BJ (cell line): ENCODE measurements at regions not wholly inside any gene's neighbourhood (a gene's known extent, or its start where the extent isn't known, plus 50 kb on each side); places are given as distances from the start of the nearest gene placed in this dataset.

Experiments used
- CTCF ChIA-PET: fragments of 350-600 bp; formaldehyde crosslinking; extraction: SDS; loops from one replicate; lab custom pipeline; 2021; ENCODE audit warnings: antibody characterized with exemption, inconsistent platforms; lab: Yijun Ruan, JAX
- POLR2A ChIA-PET: fragments of 300-600 bp; sonication (Branson Sonifier 250); formaldehyde crosslinking; extraction: SDS; loops from one replicate; lab custom pipeline; 2021; ENCODE audit warnings: antibody characterized with exemption; lab: Charles Lee
- DNase-seq: peaks from one replicate; pipeline ENCODE4 v3.0.0-alpha.2; 2011; ENCODE audit warnings: low read depth
- H3K27me3 ChIP-seq: 2 replicates; pipeline ENCODE4 v1.6.0; 2011; ENCODE audit warnings: low read length; ENCODE audit not compliant: control insufficient read depth, insufficient read depth
- H3K36me3 ChIP-seq: 2 replicates; pipeline ENCODE4 v1.5.1; 2011; ENCODE audit warnings: low read length; ENCODE audit not compliant: control insufficient read depth, insufficient read depth
- H3K4me3 ChIP-seq: 2 replicates; pipeline ENCODE4 v1.5.1; 2011; ENCODE audit warnings: low read depth, mild to moderate bottlenecking, control low read depth, low read length
- CTCF ChIP-seq: IDR thresholded peaks from 2 replicates; pipeline ENCODE4 v1.5.1; 2011; ENCODE audit warnings: low read depth, mild to moderate bottlenecking, control low read depth, inconsistent platforms, low read length, moderate library complexity; ENCODE audit not compliant: insufficient read depth

DNA sequence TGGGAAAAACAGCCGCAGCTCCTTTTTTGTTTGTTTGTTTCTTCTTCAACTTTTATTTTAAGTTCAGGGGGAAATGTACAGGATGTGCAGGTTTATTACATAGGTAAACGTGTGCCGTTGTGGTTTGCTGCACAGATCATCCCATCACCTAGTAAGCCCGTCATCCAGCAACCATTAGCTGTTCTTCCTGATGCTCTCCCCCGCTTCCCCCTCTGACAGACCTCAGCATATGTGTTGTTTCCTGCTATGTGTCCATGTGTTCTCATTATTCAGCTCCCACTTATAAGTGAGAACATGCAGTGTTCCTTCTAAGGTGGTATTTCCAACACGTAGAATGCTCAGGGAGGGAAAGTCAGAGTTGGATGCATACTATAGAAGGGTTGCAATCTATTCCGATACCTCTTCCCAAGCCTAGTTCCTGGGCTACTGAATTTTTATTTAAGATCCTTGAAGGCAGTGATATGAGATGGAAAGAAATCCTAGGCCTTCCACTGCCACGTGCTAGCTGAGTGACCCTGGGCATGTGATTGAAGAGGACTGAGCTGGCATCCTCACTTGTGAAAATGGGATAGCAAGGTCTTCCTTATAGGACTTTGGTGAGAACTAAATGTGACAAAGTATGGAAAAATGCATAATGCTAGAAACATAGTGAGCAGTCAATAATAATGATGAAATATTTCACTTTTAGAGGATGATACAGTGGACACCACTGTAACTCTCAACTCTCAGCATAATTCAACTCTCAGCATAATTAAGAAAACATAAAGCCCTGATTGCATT, 278.5 kb downstream of the REEP3 start:
- Histone ChIP-seq H3K27me3 (no peaks in the 10 kb centered on the region), H3K4me3 (no peak overlapping the region), H3K36me3 (no peaks in the 10 kb centered on the region)
- ChIA-PET CTCF (interaction anchor here (1.6 kb wide), 1 partner anchor 20 kb away, joined by 6 read pairs; no protein-coding TSS in a partner anchor), POLR2A (no interaction called here)
- DNase-seq, result no peak
- TF ChIP-seq CTCF, result no peak

- POLR2A ChIA-PET, result no interaction called here
Observed at GRCh38 chr10:63801166-63801565, 280.0 kb downstream of the REEP3 start.

DNA sequence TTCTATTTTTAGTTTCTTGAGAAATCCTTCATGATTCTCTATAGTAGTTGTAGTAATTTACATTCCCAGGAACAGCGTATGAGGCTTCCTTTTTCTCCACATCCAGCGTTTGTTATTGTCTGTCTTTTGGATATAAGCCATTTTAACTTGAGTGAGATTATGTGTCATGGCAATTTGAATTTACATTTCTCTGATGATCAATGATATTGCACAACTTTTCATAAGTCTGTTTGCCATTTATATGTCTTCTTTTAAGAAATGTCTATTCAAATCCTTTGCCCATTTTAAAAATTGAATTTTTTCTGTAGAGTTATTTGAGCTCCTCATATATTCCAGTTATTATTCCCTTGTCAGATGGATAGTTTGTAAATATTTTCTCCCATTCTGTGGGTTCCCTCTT, 285.1 kb downstream of the REEP3 start:
- no peak for TF ChIP-seq CTCF
- no peak for DNase-seq
- ChIA-PET CTCF (interaction anchor here (0.7 kb wide), 1 partner anchor 19 kb away, joined by 3 read pairs; no protein-coding TSS in a partner anchor), POLR2A (no interaction called here)
- Histone ChIP-seq H3K4me3 (no peak overlapping the region), H3K36me3 (no peaks in the 10 kb centered on the region), H3K27me3 (no peaks in the 10 kb centered on the region)

More at GRCh38 chr10:63801166-63801565, 280.0 kb downstream of the REEP3 start:
- CTCF ChIA-PET, result interaction anchor here (1.2 kb wide), 1 partner anchor 18 kb away, joined by 4 read pairs; no protein-coding TSS in a partner anchor
- Histone ChIP-seq H3K36me3 (no peaks in the 10 kb centered on the region), H3K27me3 (no peaks in the 10 kb centered on the region), H3K4me3 (no peak overlapping the region)
- DNase-seq, result no peak
- no peak for TF ChIP-seq CTCF

- POLR2A ChIA-PET, result no interaction called here
- no peak for TF ChIP-seq CTCF
- CTCF ChIA-PET, result no interaction called here
- H3K27me3 ChIP-seq, result no peaks in the 10 kb centered on the region
- no peak overlapping the region for H3K4me3 ChIP-seq
- H3K36me3 ChIP-seq, result no peaks in the 10 kb centered on the region
- peak; percentile 7 for DNase-seq
Observed at GRCh38 chr10:63812501-63812900, 291.3 kb downstream of the REEP3 start.

GRCh38 chr10:63819753-63820329, 298.6 kb downstream of the REEP3 start:
- DNase-seq, result peak; percentile 18
- peak; percentile 90 for TF ChIP-seq CTCF
- CTCF ChIA-PET, result interaction anchor here (0.7 to 2.8 kb wide), 22 partner anchors 9 to 715 kb away, joined by 3 to 24 read pairs (median 4); no protein-coding TSS in a partner anchor
- no peak overlapping the region for H3K4me3 ChIP-seq
- no peaks in the 10 kb centered on the region for H3K27me3 ChIP-seq
- POLR2A ChIA-PET, result no interaction called here
- no peaks in the 10 kb centered on the region for H3K36me3 ChIP-seq
